Adrenal gland (tissue), 5 donors: ENCODE measurements at regions not wholly inside any gene's neighbourhood (a gene's known extent, or its start where the extent isn't known, plus 50 kb on each side); places are given as distances from the start of the nearest gene placed in this dataset.

ENCODE experiments used
- CTCF ChIP-seq, 6 experiments: fragments of 450-650 bp in 4 of 6; fragments of 200-600 bp in 2 of 6; sonication (generic) in 1 of 6; IDR thresholded peaks; 1 replicate in 5 of 6; 2 replicates in 1 of 6; pipeline versions ENCODE4 v1.5.1 to v1.8.0; 2016 to 2021; ENCODE audit warnings: antibody characterized with exemption in 6 of 6, mild to moderate bottlenecking in 2 of 6, moderate library complexity in 1 of 6
- POLR2A ChIP-seq, 2 donors: fragments of 450-650 bp; IDR thresholded peaks; one replicate each; pipeline ENCODE4 v1.6.1; 2017; ENCODE audit warnings: antibody characterized with exemption in 2 of 2, mild to moderate bottlenecking in 2 of 2, moderate library complexity in 1 of 2
- donor health status: DM: no; HTN: no; CAD: no.

- no peak for TF ChIP-seq POLR2A (IDR thresholded peaks at IDR 0.05)
- TF ChIP-seq CTCF (IDR thresholded peaks at IDR 0.05): no peak
Measured at GRCh38 chr18:73895701-73896100, 251.9 kb downstream of the FBXO15 start.
